ENCODE measurements at regions not wholly inside any gene's neighbourhood (a gene's known extent, or its start where the extent isn't known, plus 50 kb on each side); places are given as distances from the start of the nearest gene placed in this dataset.

- Histone ChIP-seq H3K27me3 (no peaks in the 10 kb centered on the region), H3K9me3 (no peaks in the 10 kb centered on the region), H3K4me1 (no peaks in the 10 kb centered on the region), H3K36me3 (no peaks in the 10 kb centered on the region), H3K4me3 (no peak overlapping the region), H3K27ac (no peak overlapping the region)
- no peak for DNase-seq
- TF ChIP-seq POLR2A (IDR thresholded peaks at IDR 0.05) (no peak), CTCF (IDR thresholded peaks at IDR 0.05) (no peak)
These were observed 70.1 kb upstream of the CRY1 start for GRCh38 chr12:107163413-107163812.

DNA sequence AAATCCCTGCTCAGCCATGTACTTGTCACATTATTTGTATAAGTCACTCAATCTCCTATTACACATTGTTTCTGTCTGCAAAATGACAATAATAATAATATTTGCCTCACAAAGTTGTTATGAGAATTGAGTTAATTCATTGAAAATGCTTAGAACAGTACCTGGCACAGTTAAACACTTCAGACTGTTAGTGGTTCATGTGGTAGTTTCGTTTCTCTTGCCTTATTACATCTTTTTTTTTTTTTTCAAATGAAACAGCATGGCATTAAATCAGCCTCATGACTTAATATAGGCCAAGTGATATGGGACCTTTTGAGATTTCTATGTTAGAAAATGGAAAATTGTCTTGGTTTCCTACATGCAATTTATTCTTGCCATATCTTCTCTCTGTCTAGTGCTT lies 71.0 kb upstream of the CRY1 start:
- DNase-seq = no peak
- no peak overlapping the region for H3K27ac ChIP-seq
- H3K27me3 ChIP-seq = no peaks in the 10 kb centered on the region
- H3K36me3 ChIP-seq = no peaks in the 10 kb centered on the region
- H3K9me3 ChIP-seq = no peaks in the 10 kb centered on the region
- TF ChIP-seq CTCF (IDR thresholded peaks at IDR 0.05) = no peak
- no peak for TF ChIP-seq POLR2A (IDR thresholded peaks at IDR 0.05)
- H3K4me1 ChIP-seq = no peaks in the 10 kb centered on the region
- H3K4me3 ChIP-seq = no peak overlapping the region

- TF ChIP-seq CTCF (IDR thresholded peaks at IDR 0.05) (no peak), POLR2A (IDR thresholded peaks at IDR 0.05) (no peak)
- no peaks in the 10 kb centered on the region for H3K9me3 ChIP-seq
These were observed 72.2 kb upstream of the CRY1 start for GRCh38 chr12:107165581-107165980.

GRCh38 chr12:107167756-107168155 lies 74.4 kb upstream of the CRY1 start:
- Histone ChIP-seq H3K4me1 (no peaks in the 10 kb centered on the region), H3K4me3 (no peak overlapping the region), H3K36me3 (no peaks in the 10 kb centered on the region), H3K27me3 (no peaks in the 10 kb centered on the region), H3K9me3 (no peaks in the 10 kb centered on the region), H3K27ac (no peak overlapping the region)
- no peak for TF ChIP-seq POLR2A (IDR thresholded peaks at IDR 0.05)
- no peak for DNase-seq

More at GRCh38 chr12:107165581-107165980, 72.2 kb upstream of the CRY1 start:
- Histone ChIP-seq H3K27me3 (no peaks in the 10 kb centered on the region), H3K4me1 (no peaks in the 10 kb centered on the region), H3K27ac (no peak overlapping the region), H3K36me3 (no peaks in the 10 kb centered on the region), H3K4me3 (no peak overlapping the region)
- no peak for DNase-seq

- H3K4me3 ChIP-seq = no peak overlapping the region
- no peak overlapping the region for H3K27ac ChIP-seq
These were observed 75.9 kb upstream of the CRY1 start for GRCh38 chr12:107169200-107169599.

DNA sequence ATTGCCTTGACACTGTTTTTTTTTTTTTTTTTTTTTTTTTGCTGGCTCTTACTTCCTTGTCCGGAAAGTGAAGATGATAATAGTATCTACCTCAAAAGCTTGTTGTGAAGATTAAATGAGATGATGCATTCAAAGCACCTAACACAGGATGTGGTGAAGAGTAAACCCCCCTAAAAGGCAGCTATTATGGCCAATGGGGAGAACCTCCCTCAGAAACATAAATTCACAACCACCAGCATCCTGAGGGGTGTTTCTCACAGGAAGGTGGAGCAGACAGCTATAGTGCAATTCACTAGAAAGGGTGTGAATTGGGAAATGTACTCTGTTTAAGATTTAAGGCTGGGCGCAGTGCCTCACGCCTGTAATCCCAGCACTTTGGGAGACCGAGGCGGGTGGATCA lies 85.4 kb upstream of the CRY1 start:
- no peak for DNase-seq
- no peak for TF ChIP-seq POLR2A (IDR thresholded peaks at IDR 0.05)
- no peak for TF ChIP-seq CTCF (IDR thresholded peaks at IDR 0.05)

More at GRCh38 chr12:107169200-107169599, 75.9 kb upstream of the CRY1 start:
- H3K36me3 ChIP-seq = no peaks in the 10 kb centered on the region
- no peak for TF ChIP-seq CTCF (IDR thresholded peaks at IDR 0.05)
- H3K4me1 ChIP-seq = no peaks in the 10 kb centered on the region
- H3K9me3 ChIP-seq = no peaks in the 10 kb centered on the region
- DNase-seq = no peak
- no peaks in the 10 kb centered on the region for H3K27me3 ChIP-seq

More for the DNA sequence above, 85.4 kb upstream of the CRY1 start:
- Histone ChIP-seq H3K27ac (no peak overlapping the region), H3K4me1 (no peaks in the 10 kb centered on the region), H3K4me3 (no peak overlapping the region), H3K9me3 (no peaks in the 10 kb centered on the region), H3K36me3 (no peaks in the 10 kb centered on the region), H3K27me3 (no peaks in the 10 kb centered on the region)

Measured in Peyer's patch (tissue), 4 donors.